ENCODE measurements at regions not wholly inside any gene's neighbourhood (a gene's known extent, or its start where the extent isn't known, plus 50 kb on each side); places are given as distances from the start of the nearest gene placed in this dataset.

- no peaks in the 10 kb centered on the region for H3K4me1 ChIP-seq (ENCODE audit: control insufficient read depth, insufficient read depth, low read length)
- Mint-ChIP-seq H3K36me3 (no peaks in the 10 kb centered on the region), H3K4me3 (no peak overlapping the region), H3K27me3 (ENCODE audit: low read depth in 2 of 2) (no peaks in the 10 kb centered on the region), H3K9me3 (peaks cover 9 to 11% of the 10 kb centered on the region in 2 donors), H3K4me1 (no peaks in the 10 kb centered on the region), H3K27ac (no peak overlapping the region)
- intact Hi-C loops (cut with micrococcal nuclease): no loop called here
- H3K27me3 ChIP-seq (ENCODE audit: control insufficient read depth, insufficient read depth, low read length): no peaks in the 10 kb centered on the region
- DNase-seq (no peak), ATAC-seq (no peak)
- no peak overlapping the region for H3K4me3 ChIP-seq (ENCODE audit: low read length)
- H3K36me3 ChIP-seq (ENCODE audit: control insufficient read depth, insufficient read depth, low read length): no peaks in the 10 kb centered on the region
- H3K9me3 ChIP-seq (ENCODE audit: control insufficient read depth, insufficient read depth, low read length): no peaks in the 10 kb centered on the region
- WGBS (ENCODE audit: insufficient coverage): 93% methylated on average over 3 of the region's 4 CpGs
- TF ChIP-seq CTCF (IDR thresholded peaks at IDR 0.05): no peak
- no peak overlapping the region for H3K27ac ChIP-seq (ENCODE audit: low read length)
These were observed 178.8 kb downstream of the RPRM start for GRCh38 chr2:153299809-153300208.

GRCh38 chr2:153299217-153299616 lies 179.3 kb downstream of the RPRM start:
- H3K4me3 ChIP-seq (ENCODE audit: low read length): no peak overlapping the region
- 86% methylated on average over 3 of the region's 3 CpGs for WGBS (ENCODE audit: insufficient coverage)
- H3K9me3 ChIP-seq (ENCODE audit: control insufficient read depth, insufficient read depth, low read length): no peaks in the 10 kb centered on the region
- no peaks in the 10 kb centered on the region for H3K36me3 ChIP-seq (ENCODE audit: control insufficient read depth, insufficient read depth, low read length)
- H3K36me3 Mint-ChIP-seq: no peaks in the 10 kb centered on the region
- peaks cover 8 to 11% of the 10 kb centered on the region in 2 donors for H3K9me3 Mint-ChIP-seq
- H3K4me3 Mint-ChIP-seq: no peak overlapping the region
- no peaks in the 10 kb centered on the region for H3K27me3 ChIP-seq (ENCODE audit: control insufficient read depth, insufficient read depth, low read length)
- no peaks in the 10 kb centered on the region for H3K4me1 ChIP-seq (ENCODE audit: control insufficient read depth, insufficient read depth, low read length)
- no peaks in the 10 kb centered on the region for H3K27me3 Mint-ChIP-seq (ENCODE audit: low read depth in 2 of 2)
- no peak for TF ChIP-seq CTCF (IDR thresholded peaks at IDR 0.05)
- ATAC-seq: no peak
- intact Hi-C loops (cut with micrococcal nuclease): no loop called here
- no peaks in the 10 kb centered on the region for H3K4me1 Mint-ChIP-seq
- no peak overlapping the region for H3K27ac Mint-ChIP-seq
- no peak for DNase-seq
- no peak overlapping the region for H3K27ac ChIP-seq (ENCODE audit: low read length)

GRCh38 chr2:153294199-153294786 lies 184.3 kb downstream of the RPRM start:
- Histone ChIP-seq H3K36me3 (ENCODE audit: control insufficient read depth, insufficient read depth, low read length) (no peaks in the 10 kb centered on the region), H3K4me3 (ENCODE audit: low read length) (no peak overlapping the region), H3K9me3 (ENCODE audit: control insufficient read depth, insufficient read depth, low read length) (no peaks in the 10 kb centered on the region), H3K27me3 (ENCODE audit: control insufficient read depth, insufficient read depth, low read length) (no peaks in the 10 kb centered on the region), H3K27ac (ENCODE audit: low read length) (no peak overlapping the region), H3K4me1 (ENCODE audit: control insufficient read depth, insufficient read depth, low read length) (no peaks in the 10 kb centered on the region)
- ATAC-seq: no peak
- Mint-ChIP-seq H3K27me3 (ENCODE audit: low read depth in 2 of 2) (no peaks in the 10 kb centered on the region), H3K9me3 (peaks cover 2 to 6% of the 10 kb centered on the region in 2 donors), H3K27ac (no peak overlapping the region), H3K4me1 (no peaks in the 10 kb centered on the region), H3K36me3 (no peaks in the 10 kb centered on the region), H3K4me3 (no peak overlapping the region)
- no peak for TF ChIP-seq CTCF (IDR thresholded peaks at IDR 0.05)
- intact Hi-C loops (cut with micrococcal nuclease): no loop called here
- no peak for DNase-seq
- WGBS (ENCODE audit: insufficient coverage): 48% methylated on average over 2 of the region's 2 CpGs

- WGBS (ENCODE audit: insufficient coverage): 58% methylated on average over 3 of the region's 5 CpGs
- Histone ChIP-seq H3K4me3 (ENCODE audit: low read length) (no peak overlapping the region), H3K36me3 (ENCODE audit: control insufficient read depth, insufficient read depth, low read length) (no peaks in the 10 kb centered on the region), H3K27ac (ENCODE audit: low read length) (no peak overlapping the region), H3K9me3 (ENCODE audit: control insufficient read depth, insufficient read depth, low read length) (no peaks in the 10 kb centered on the region), H3K4me1 (ENCODE audit: control insufficient read depth, insufficient read depth, low read length) (no peaks in the 10 kb centered on the region), H3K27me3 (ENCODE audit: control insufficient read depth, insufficient read depth, low read length) (no peaks in the 10 kb centered on the region)
- H3K4me1 Mint-ChIP-seq: no peaks in the 10 kb centered on the region
- ATAC-seq (no peak), DNase-seq (no peak)
- TF ChIP-seq CTCF (IDR thresholded peaks at IDR 0.05): no peak
- no peak overlapping the region for H3K27ac Mint-ChIP-seq
- no peaks in the 10 kb centered on the region for H3K27me3 Mint-ChIP-seq (ENCODE audit: low read depth in 2 of 2)
- no peaks in the 10 kb centered on the region for H3K36me3 Mint-ChIP-seq
- intact Hi-C loops (cut with micrococcal nuclease): no loop called here
- peaks cover 0 to 5% of the 10 kb centered on the region in 2 donors for H3K9me3 Mint-ChIP-seq
- H3K4me3 Mint-ChIP-seq: no peak overlapping the region
These were observed 186.8 kb downstream of the RPRM start for GRCh38 chr2:153291718-153292117.
